ENCODE measurements at regions not wholly inside any gene's neighbourhood (a gene's known extent, or its start where the extent isn't known, plus 50 kb on each side); places are given as distances from the start of the nearest gene placed in this dataset.

DNA sequence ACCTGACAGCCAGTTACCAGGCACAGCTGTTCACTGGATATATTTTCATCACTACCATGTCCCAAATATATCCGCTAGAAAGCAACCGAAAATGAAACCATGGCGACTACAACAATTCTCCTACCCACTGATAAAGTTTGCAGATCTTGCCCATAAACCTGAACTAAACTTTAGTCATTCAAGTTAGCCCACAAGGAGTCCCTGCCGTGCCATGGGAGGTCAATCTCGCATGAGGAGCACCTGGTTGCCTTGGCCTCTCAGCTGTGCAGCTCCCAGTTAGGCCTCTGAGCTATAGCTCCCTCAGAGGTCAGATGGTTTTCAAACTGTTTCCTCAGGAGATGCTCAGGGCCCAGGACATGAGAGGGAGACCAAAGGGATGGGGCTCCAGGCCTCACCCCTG, 211.1 kb upstream of the RNF32 start:
- Histone ChIP-seq H2AFZ (ENCODE audit: low read depth, low read length) (no peak overlapping the region), H3K9me3 (ENCODE audit: insufficient read depth, low read depth, low read length) (no peaks in the 10 kb centered on the region), H3K79me2 (ENCODE audit: insufficient read depth, low read length) (no peaks in the 10 kb centered on the region), H3K9ac (ENCODE audit: low read length) (no peak overlapping the region), H3K27ac (ENCODE audit: low read depth, low read length) (no peak overlapping the region), H3K4me1 (ENCODE audit: insufficient read depth, low read length) (no peaks in the 10 kb centered on the region), H3K36me3 (ENCODE audit: insufficient read depth, low read length) (no peaks in the 10 kb centered on the region), H3K4me3 (ENCODE audit: insufficient read depth, low read depth, low read length) (no peak overlapping the region), H3K27me3 (ENCODE audit: insufficient read depth, low read length) (no peaks in the 10 kb centered on the region), H3K4me2 (ENCODE audit: low read length) (no peak overlapping the region), H4K20me1 (ENCODE audit: insufficient read depth, low read length) (no peaks in the 10 kb centered on the region)
- Mint-ChIP-seq H3K9me3 (ENCODE audit: unreplicated experiment) (no peaks in the 10 kb centered on the region), H3K27ac (ENCODE audit: unreplicated experiment) (no peak overlapping the region), H3K27me3 (ENCODE audit: low read depth, unreplicated experiment) (peaks cover 37% of the 10 kb centered on the region), H3K4me3 (ENCODE audit: unreplicated experiment) (no peak overlapping the region), H3K36me3 (ENCODE audit: low read depth, unreplicated experiment) (no peaks in the 10 kb centered on the region), H3K4me1 (ENCODE audit: low read depth, unreplicated experiment) (no peaks in the 10 kb centered on the region)
- TF ChIP-seq CTCF (IDR thresholded peaks at IDR 0.05; ENCODE audit: insufficient read depth, low read depth, low read length) (no peak), EZH2 (IDR thresholded peaks at IDR 0.05; ENCODE audit: insufficient read depth, low read length) (no peak)
- DNase-seq (ENCODE audit: low read depth): no peak
- no peak for FAIRE-seq

DNA sequence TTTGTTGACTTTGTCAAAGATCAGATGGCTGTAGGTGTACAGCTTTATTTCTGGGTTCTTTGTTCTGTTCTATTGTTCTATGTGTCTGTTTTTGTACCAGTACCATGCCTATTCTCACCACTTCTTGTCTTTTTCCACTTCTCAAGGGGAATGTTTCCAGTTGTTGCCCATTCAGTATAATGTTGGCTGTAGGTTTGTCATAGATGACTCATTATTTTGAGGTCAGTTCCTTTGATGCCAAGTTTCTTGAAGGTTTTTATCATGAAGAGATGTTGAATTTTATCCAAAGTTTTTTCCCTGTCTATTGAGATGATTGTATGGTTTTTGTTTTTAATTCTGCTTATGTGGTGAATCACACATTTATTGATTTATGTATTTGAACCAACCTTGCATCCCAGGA, 216.7 kb upstream of the RNF32 start:
- H3K4me3 ChIP-seq (ENCODE audit: insufficient read depth, low read depth, low read length): no peak overlapping the region
- H3K4me2 ChIP-seq (ENCODE audit: low read length): no peak overlapping the region
- no peaks in the 10 kb centered on the region for H3K4me1 ChIP-seq (ENCODE audit: insufficient read depth, low read length)
- H4K20me1 ChIP-seq (ENCODE audit: insufficient read depth, low read length): no peaks in the 10 kb centered on the region
- no peak overlapping the region for H3K27ac Mint-ChIP-seq (ENCODE audit: unreplicated experiment)
- H3K79me2 ChIP-seq (ENCODE audit: insufficient read depth, low read length): no peaks in the 10 kb centered on the region
- no peaks in the 10 kb centered on the region for H3K9me3 ChIP-seq (ENCODE audit: insufficient read depth, low read depth, low read length)
- H3K36me3 ChIP-seq (ENCODE audit: insufficient read depth, low read length): no peaks in the 10 kb centered on the region
- TF ChIP-seq CTCF (IDR thresholded peaks at IDR 0.05; ENCODE audit: insufficient read depth, low read depth, low read length): no peak
- no peak for TF ChIP-seq EZH2 (IDR thresholded peaks at IDR 0.05; ENCODE audit: insufficient read depth, low read length)
- H3K27me3 Mint-ChIP-seq (ENCODE audit: low read depth, unreplicated experiment): peaks cover 12% of the 10 kb centered on the region
- no peak overlapping the region for H3K27ac ChIP-seq (ENCODE audit: low read depth, low read length)
- no peaks in the 10 kb centered on the region for H3K27me3 ChIP-seq (ENCODE audit: insufficient read depth, low read length)
- peaks cover 4% of the 10 kb centered on the region for H3K4me1 Mint-ChIP-seq (ENCODE audit: low read depth, unreplicated experiment)
- no peak overlapping the region for H2AFZ ChIP-seq (ENCODE audit: low read depth, low read length)
- no peak overlapping the region for H3K4me3 Mint-ChIP-seq (ENCODE audit: unreplicated experiment)
- peaks cover 8% of the 10 kb centered on the region for H3K9me3 Mint-ChIP-seq (ENCODE audit: unreplicated experiment)
- FAIRE-seq: no peak
- H3K9ac ChIP-seq (ENCODE audit: low read length): no peak overlapping the region
- no peaks in the 10 kb centered on the region for H3K36me3 Mint-ChIP-seq (ENCODE audit: low read depth, unreplicated experiment)
- no peak for DNase-seq (ENCODE audit: low read depth)

GRCh38 chr7:156420496-156420895, 220.1 kb upstream of the RNF32 start:
- Histone ChIP-seq H3K4me3 (ENCODE audit: insufficient read depth, low read depth, low read length) (no peak overlapping the region), H4K20me1 (ENCODE audit: insufficient read depth, low read length) (no peaks in the 10 kb centered on the region), H3K9me3 (ENCODE audit: insufficient read depth, low read depth, low read length) (peaks cover 5% of the 10 kb centered on the region), H3K4me1 (ENCODE audit: insufficient read depth, low read length) (no peaks in the 10 kb centered on the region), H3K27me3 (ENCODE audit: insufficient read depth, low read length) (no peaks in the 10 kb centered on the region), H3K79me2 (ENCODE audit: insufficient read depth, low read length) (no peaks in the 10 kb centered on the region), H3K27ac (ENCODE audit: low read depth, low read length) (no peak overlapping the region), H3K9ac (ENCODE audit: low read length) (no peak overlapping the region), H3K4me2 (ENCODE audit: low read length) (no peak overlapping the region), H2AFZ (ENCODE audit: low read depth, low read length) (no peak overlapping the region), H3K36me3 (ENCODE audit: insufficient read depth, low read length) (no peaks in the 10 kb centered on the region)
- FAIRE-seq: no peak
- Mint-ChIP-seq H3K27me3 (ENCODE audit: low read depth, unreplicated experiment) (peaks cover 7% of the 10 kb centered on the region), H3K36me3 (ENCODE audit: low read depth, unreplicated experiment) (no peaks in the 10 kb centered on the region), H3K9me3 (ENCODE audit: unreplicated experiment) (peaks cover 8% of the 10 kb centered on the region), H3K27ac (ENCODE audit: unreplicated experiment) (no peak overlapping the region), H3K4me1 (ENCODE audit: low read depth, unreplicated experiment) (peaks cover 7% of the 10 kb centered on the region), H3K4me3 (ENCODE audit: unreplicated experiment) (no peak overlapping the region)
- TF ChIP-seq CTCF (IDR thresholded peaks at IDR 0.05; ENCODE audit: insufficient read depth, low read depth, low read length) (no peak), EZH2 (IDR thresholded peaks at IDR 0.05; ENCODE audit: insufficient read depth, low read length) (no peak)
- DNase-seq (ENCODE audit: low read depth): no peak
